ENCODE measurements at regions not wholly inside any gene's neighbourhood (a gene's known extent, or its start where the extent isn't known, plus 50 kb on each side); places are given as distances from the start of the nearest gene placed in this dataset.
"Not testable (repeated sequence)": the region's sequence is repeated elsewhere in the genome, so short reads cannot be mapped to it uniquely, and the experiment has no call there.

DNA sequence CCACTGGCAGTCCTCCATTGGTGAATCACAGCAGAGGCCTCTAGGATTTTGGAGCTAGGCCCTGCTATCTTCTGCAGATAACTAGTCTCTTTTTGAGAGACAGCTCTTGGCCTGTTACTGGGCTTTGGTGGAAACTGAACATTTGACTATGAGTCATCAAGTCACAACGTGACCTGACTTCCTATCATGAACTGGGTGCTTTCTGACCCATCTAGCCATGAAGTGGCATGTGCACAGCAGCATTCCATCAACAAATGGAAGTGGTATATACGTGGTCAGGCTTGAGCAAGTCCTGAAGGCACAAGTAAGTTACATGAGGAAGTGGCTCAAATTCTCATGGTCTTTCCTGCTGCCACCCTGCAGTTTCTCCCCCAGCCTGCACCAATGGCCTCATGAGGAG, 228.5 kb downstream of the CDH19 start:
- not testable (repeated sequence) for H3K27ac ChIP-seq (ENCODE audit: insufficient read depth, low read depth, low read length, poor library complexity, severe bottlenecking); H3K27me3 ChIP-seq (ENCODE audit: control insufficient read depth, insufficient read depth, low read length, poor library complexity, severe bottlenecking); H3K9me3 ChIP-seq (ENCODE audit: control insufficient read depth, low read length); H3K36me3 ChIP-seq (ENCODE audit: control insufficient read depth, insufficient read depth, low read length); H3K4me3 ChIP-seq (ENCODE audit: insufficient read depth, low read depth, low read length); H3K4me1 ChIP-seq (ENCODE audit: control insufficient read depth, insufficient read depth, low read length)
- WGBS, 2 experiments = 91 to 95% methylated on average over 2 of the region's 2 CpGs

DNA sequence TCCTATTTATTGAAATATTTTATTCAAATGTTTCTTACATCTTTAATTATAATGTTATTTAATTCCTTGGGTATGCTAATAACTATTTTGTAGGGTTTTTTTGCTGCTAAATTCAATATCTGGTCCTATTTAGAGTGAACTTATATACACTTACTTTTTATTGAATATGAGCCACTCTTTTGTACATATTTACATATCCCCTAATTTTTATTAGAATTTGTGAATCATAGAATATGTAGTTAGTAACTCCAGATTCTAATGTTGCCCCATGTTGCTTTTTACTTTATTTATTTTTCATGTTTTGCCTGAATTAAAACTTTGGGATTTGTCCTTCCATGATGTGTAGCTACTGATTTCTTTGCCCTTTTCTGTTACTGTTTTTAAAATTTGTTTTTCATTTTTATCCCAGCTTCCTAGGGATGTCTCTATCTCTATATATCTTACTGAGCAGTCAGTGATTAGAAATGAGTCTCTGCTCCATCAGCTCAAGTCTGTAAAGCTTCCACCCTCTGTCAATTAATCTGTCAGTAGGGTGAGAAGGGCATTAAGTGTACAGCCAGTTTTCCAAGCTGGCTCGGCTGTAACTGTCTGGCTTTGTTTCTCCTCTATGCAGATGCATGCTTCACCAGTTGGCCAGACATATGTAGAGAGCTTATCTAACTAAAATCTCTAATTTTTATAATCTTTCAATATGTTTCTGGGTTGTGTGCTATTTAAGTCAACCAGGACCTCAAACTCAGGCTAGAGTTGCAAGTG, 256.9 kb downstream of the CDH19 start:
- no peaks in the 10 kb centered on the region for H3K9me3 ChIP-seq (ENCODE audit: control insufficient read depth, low read length)
- 94 to 100% methylated on average over 1 of the region's 1 CpG for WGBS, 2 experiments
- no peaks in the 10 kb centered on the region for H3K4me1 ChIP-seq (ENCODE audit: control insufficient read depth, insufficient read depth, low read length)
- no peak overlapping the region for H3K4me3 ChIP-seq (ENCODE audit: insufficient read depth, low read depth, low read length)
- no peaks in the 10 kb centered on the region for H3K27me3 ChIP-seq (ENCODE audit: control insufficient read depth, insufficient read depth, low read length, poor library complexity, severe bottlenecking)
- H3K27ac ChIP-seq (ENCODE audit: insufficient read depth, low read depth, low read length, poor library complexity, severe bottlenecking) = no peak overlapping the region
- H3K36me3 ChIP-seq (ENCODE audit: control insufficient read depth, insufficient read depth, low read length) = no peaks in the 10 kb centered on the region

DNA sequence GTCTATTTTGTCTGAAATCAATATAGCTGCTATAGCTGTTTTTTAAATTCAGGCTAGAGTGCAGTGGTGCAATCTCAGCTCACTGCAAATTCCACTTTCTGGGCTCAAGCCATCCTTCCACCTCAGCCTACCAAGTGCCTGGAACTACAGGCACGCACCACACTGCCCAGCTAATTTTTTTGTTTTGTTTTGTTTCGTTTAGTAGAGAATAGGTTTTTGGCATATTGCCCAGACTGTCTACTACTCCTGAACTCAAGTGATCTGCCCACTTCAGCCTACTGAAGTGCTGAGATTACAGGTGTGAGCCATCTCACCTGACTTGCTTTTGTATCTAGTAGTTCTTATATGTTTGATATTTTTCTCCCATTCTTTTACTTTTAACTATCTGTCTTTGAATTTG, 259.7 kb downstream of the CDH19 start:
- Histone ChIP-seq H3K36me3 (ENCODE audit: control insufficient read depth, insufficient read depth, low read length) (no peaks in the 10 kb centered on the region), H3K27ac (ENCODE audit: insufficient read depth, low read depth, low read length, poor library complexity, severe bottlenecking) (no peak overlapping the region), H3K27me3 (ENCODE audit: control insufficient read depth, insufficient read depth, low read length, poor library complexity, severe bottlenecking) (no peaks in the 10 kb centered on the region), H3K4me1 (ENCODE audit: control insufficient read depth, insufficient read depth, low read length) (no peaks in the 10 kb centered on the region), H3K4me3 (ENCODE audit: insufficient read depth, low read depth, low read length) (no peak overlapping the region), H3K9me3 (ENCODE audit: control insufficient read depth, low read length) (no peaks in the 10 kb centered on the region)
- 63 to 90% methylated on average over 2 of the region's 2 CpGs for WGBS, 2 experiments

DNA sequence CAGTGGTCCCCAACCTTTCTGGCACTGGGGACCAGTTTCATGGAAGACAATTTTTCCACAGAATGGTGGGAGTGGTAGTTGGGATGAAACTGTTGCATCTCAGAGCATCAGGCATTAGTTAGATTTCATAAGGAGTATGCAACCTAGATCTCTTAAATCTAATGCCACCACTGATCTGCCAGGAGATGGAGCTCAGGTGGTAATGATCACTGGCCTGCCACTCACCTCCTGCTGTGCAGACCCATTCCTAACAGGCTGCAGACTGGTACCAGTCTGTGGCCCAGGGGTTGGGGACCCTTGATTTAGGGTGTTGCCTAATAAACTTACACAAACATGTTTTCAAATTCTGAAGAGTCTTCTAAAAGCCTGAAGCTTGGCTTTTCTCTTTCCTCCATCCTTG, 261.3 kb downstream of the CDH19 start:
- no peaks in the 10 kb centered on the region for H3K36me3 ChIP-seq (ENCODE audit: control insufficient read depth, insufficient read depth, low read length)
- H3K4me1 ChIP-seq (ENCODE audit: control insufficient read depth, insufficient read depth, low read length) = no peaks in the 10 kb centered on the region
- no peak overlapping the region for H3K4me3 ChIP-seq (ENCODE audit: insufficient read depth, low read depth, low read length)
- H3K27ac ChIP-seq (ENCODE audit: insufficient read depth, low read depth, low read length, poor library complexity, severe bottlenecking) = no peak overlapping the region
- no peaks in the 10 kb centered on the region for H3K9me3 ChIP-seq (ENCODE audit: control insufficient read depth, low read length)
- no peaks in the 10 kb centered on the region for H3K27me3 ChIP-seq (ENCODE audit: control insufficient read depth, insufficient read depth, low read length, poor library complexity, severe bottlenecking)

DNA sequence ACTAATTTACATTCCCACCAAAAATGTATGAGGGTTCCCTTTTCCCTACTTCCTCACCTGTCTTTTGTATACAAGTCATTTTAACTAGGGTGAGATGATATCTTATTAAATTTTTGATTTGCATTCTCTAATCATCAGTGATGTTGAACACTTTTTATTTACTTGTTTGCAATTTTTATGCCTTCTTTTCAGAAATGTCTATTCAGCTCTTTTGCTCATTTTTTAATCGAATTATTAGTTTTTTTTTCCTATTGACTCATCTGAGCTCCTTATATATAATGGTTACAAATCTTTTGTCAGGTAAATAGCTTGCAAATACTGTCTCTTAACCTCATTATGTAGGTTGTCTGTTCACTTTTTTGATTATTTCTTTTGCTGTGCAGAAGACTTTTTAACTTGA, 269.4 kb downstream of the CDH19 start:
- Histone ChIP-seq H3K36me3 (ENCODE audit: control insufficient read depth, insufficient read depth, low read length) (no peaks in the 10 kb centered on the region), H3K4me1 (ENCODE audit: control insufficient read depth, insufficient read depth, low read length) (no peaks in the 10 kb centered on the region), H3K27ac (ENCODE audit: insufficient read depth, low read depth, low read length, poor library complexity, severe bottlenecking) (no peak overlapping the region), H3K27me3 (ENCODE audit: control insufficient read depth, insufficient read depth, low read length, poor library complexity, severe bottlenecking) (no peaks in the 10 kb centered on the region), H3K9me3 (ENCODE audit: control insufficient read depth, low read length) (no peaks in the 10 kb centered on the region), H3K4me3 (ENCODE audit: insufficient read depth, low read depth, low read length) (no peak overlapping the region)
- 100% methylated on average over 1 of the region's 1 CpG; no CpG with 5 or more reads in 1 of the 2 experiments for WGBS, 2 experiments

DNA sequence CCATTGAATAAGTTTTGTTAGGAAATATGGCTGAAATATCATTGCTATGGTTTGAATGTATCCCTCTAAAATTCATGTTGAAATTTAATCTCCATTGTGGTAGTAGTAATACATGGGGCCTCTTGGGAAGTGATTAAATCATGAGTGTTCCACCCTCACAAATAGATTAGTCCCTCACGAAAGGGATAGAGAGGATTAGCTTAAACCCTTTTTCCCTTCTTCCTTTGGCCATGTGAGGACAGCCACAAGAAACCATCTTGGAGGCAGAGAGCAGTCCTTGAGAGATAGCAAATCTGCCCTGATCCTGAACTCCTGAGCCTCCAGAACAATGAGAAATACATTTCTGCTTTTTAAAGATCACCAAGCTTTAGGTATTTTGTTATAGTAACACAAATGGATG, 274.2 kb downstream of the CDH19 start:
- Histone ChIP-seq H3K27me3 (ENCODE audit: control insufficient read depth, insufficient read depth, low read length, poor library complexity, severe bottlenecking) (no peaks in the 10 kb centered on the region), H3K4me1 (ENCODE audit: control insufficient read depth, insufficient read depth, low read length) (no peaks in the 10 kb centered on the region), H3K27ac (ENCODE audit: insufficient read depth, low read depth, low read length, poor library complexity, severe bottlenecking) (no peak overlapping the region), H3K4me3 (ENCODE audit: insufficient read depth, low read depth, low read length) (no peak overlapping the region), H3K36me3 (ENCODE audit: control insufficient read depth, insufficient read depth, low read length) (no peaks in the 10 kb centered on the region), H3K9me3 (ENCODE audit: control insufficient read depth, low read length) (no peaks in the 10 kb centered on the region)
- WGBS, 2 experiments = 50% methylated on average over 1 of the region's 1 CpG; no CpG with 5 or more reads in 1 of the 2 experiments

DNA sequence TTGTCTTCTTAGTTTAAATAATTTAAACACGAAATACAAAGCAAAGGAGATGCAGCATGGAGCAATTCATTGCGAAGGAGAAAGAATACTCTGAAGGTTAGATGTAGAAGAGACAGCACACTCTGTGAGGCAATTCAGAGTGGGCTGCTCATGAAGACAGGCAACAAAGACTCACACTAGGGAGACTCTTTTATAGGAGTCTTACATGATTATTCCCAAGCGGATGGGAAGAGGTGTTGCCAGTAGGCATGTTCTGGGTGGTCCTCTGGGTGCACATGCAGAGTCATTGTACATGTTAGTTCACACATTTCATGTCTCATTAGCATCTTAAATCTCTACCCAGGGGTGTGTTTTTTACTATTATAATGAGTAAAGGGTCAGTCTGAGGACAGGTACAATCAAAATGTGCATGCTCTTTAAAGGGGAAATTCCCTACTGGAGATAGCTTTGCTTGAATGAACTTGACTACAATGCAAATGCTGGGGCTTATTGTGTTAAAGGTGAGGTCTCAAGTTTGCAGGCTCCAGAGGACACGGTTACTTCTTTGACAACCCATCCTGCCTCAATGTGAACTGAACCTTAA, 275.5 kb downstream of the CDH19 start:
- no peak overlapping the region for H3K4me3 ChIP-seq (ENCODE audit: insufficient read depth, low read depth, low read length)
- WGBS, 2 experiments = 73 to 80% methylated on average over 4 of the region's 4 CpGs
- H3K36me3 ChIP-seq (ENCODE audit: control insufficient read depth, insufficient read depth, low read length) = no peaks in the 10 kb centered on the region
- H3K9me3 ChIP-seq (ENCODE audit: control insufficient read depth, low read length) = no peaks in the 10 kb centered on the region
- no peaks in the 10 kb centered on the region for H3K27me3 ChIP-seq (ENCODE audit: control insufficient read depth, insufficient read depth, low read length, poor library complexity, severe bottlenecking)
- no peak overlapping the region for H3K27ac ChIP-seq (ENCODE audit: insufficient read depth, low read depth, low read length, poor library complexity, severe bottlenecking)
- H3K4me1 ChIP-seq (ENCODE audit: control insufficient read depth, insufficient read depth, low read length) = no peaks in the 10 kb centered on the region

DNA sequence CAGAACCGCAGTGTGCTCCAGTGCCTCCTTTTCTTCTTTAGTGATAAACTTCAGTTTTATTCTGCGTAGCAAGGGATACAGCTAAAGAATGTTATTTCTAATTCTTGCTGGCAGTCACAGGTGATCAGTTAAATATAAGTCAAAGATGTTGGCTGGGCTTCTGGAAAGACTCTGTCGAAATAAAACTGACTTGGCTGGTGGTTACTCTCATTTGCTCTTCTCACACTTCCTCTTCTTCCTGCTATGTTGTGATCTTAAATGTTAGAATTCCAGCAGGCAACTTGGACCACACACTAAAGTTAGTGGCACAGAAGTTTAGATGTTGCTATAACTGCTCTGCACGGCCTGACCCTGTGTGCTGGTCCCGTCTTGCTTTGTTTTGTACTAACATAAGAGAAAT, 278.6 kb downstream of the CDH19 start:
- H3K36me3 ChIP-seq (ENCODE audit: control insufficient read depth, insufficient read depth, low read length) = no peaks in the 10 kb centered on the region
- no peaks in the 10 kb centered on the region for H3K27me3 ChIP-seq (ENCODE audit: control insufficient read depth, insufficient read depth, low read length, poor library complexity, severe bottlenecking)
- H3K4me3 ChIP-seq (ENCODE audit: insufficient read depth, low read depth, low read length) = no peak overlapping the region
- no peaks in the 10 kb centered on the region for H3K4me1 ChIP-seq (ENCODE audit: control insufficient read depth, insufficient read depth, low read length)
- no peaks in the 10 kb centered on the region for H3K9me3 ChIP-seq (ENCODE audit: control insufficient read depth, low read length)
- no peak overlapping the region for H3K27ac ChIP-seq (ENCODE audit: insufficient read depth, low read depth, low read length, poor library complexity, severe bottlenecking)
- 94 to 96% methylated on average over 3 to 5 of the region's 5 CpGs for WGBS, 2 experiments

DNA sequence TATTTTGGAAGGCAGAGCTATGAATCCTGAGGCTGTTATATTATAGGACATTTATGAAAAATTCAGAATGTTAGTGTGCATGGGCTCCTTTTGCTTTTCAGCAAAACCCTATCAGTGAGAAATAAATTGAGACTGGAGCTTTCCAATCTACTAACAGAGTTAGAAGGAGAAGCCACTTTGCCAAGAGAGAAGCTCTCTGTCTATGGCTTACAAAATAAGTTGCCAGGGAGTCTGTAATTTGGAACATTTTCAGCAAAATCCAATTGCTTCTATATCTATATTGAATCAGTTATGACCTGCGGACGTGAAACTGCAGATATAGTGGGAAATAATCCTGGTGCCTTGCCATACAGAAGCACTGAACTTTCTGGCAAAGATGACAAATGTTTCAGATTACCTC, 279.3 kb downstream of the CDH19 start:
- H3K4me1 ChIP-seq (ENCODE audit: control insufficient read depth, insufficient read depth, low read length) = no peaks in the 10 kb centered on the region
- no peak overlapping the region for H3K27ac ChIP-seq (ENCODE audit: insufficient read depth, low read depth, low read length, poor library complexity, severe bottlenecking)
- no peaks in the 10 kb centered on the region for H3K36me3 ChIP-seq (ENCODE audit: control insufficient read depth, insufficient read depth, low read length)
- no peak overlapping the region for H3K4me3 ChIP-seq (ENCODE audit: insufficient read depth, low read depth, low read length)
- WGBS, 2 experiments = 95% methylated on average over 2 of the region's 2 CpGs
- H3K27me3 ChIP-seq (ENCODE audit: control insufficient read depth, insufficient read depth, low read length, poor library complexity, severe bottlenecking) = no peaks in the 10 kb centered on the region
- H3K9me3 ChIP-seq (ENCODE audit: control insufficient read depth, low read length) = no peaks in the 10 kb centered on the region

DNA sequence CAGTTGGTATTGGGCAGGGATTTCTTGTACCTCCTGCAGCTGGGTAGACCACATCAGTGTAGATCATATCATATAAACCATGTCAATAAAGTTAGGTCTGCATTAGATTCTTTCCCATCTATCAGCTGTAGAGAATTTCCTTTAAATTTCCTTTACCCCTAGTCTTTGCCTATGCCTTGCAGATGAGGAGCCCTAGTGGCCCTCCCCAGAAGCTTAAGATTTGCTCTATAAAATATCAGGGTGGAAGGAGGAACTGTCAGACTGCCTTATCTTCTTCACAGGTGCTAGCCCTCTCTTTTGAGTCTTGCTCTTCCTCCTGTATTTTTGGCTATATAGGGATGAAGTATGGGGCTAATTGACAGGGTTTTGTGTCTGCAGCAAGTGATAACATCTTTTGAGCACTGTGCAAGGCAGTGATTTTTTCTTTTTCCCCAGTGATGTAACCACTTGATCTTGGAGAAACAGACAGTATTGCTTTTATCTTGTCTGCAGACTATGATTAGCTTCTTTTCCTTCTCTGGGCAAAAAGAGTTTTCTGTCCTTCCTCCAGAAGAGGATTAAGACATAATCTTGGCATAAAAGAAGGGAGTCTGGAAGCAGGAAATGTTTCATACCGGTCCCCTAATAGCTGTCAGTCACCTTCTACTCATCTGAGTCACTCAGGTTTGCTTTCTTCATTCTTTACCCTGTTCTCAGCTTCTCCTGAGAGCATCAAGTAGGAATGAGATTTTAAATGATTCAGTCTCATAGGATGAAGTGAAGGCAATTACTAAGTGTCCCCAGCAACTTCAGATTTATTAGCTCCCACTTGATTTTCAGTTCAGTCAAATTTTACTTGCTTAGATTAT, 286.4 kb downstream of the CDH19 start:
- no peak overlapping the region for H3K27ac ChIP-seq (ENCODE audit: insufficient read depth, low read depth, low read length, poor library complexity, severe bottlenecking)
- no peaks in the 10 kb centered on the region for H3K9me3 ChIP-seq (ENCODE audit: control insufficient read depth, low read length)
- WGBS, 2 experiments = 57 to 61% methylated on average over 1 of the region's 1 CpG
- H3K36me3 ChIP-seq (ENCODE audit: control insufficient read depth, insufficient read depth, low read length) = no peaks in the 10 kb centered on the region
- no peaks in the 10 kb centered on the region for H3K4me1 ChIP-seq (ENCODE audit: control insufficient read depth, insufficient read depth, low read length)
- H3K27me3 ChIP-seq (ENCODE audit: control insufficient read depth, insufficient read depth, low read length, poor library complexity, severe bottlenecking) = no peaks in the 10 kb centered on the region
- H3K4me3 ChIP-seq (ENCODE audit: insufficient read depth, low read depth, low read length) = no peak overlapping the region

All from ectodermal cell (in vitro differentiated cells).